Cardiac muscle cell (in vitro differentiated cells and primary cell): ENCODE measurements at regions not wholly inside any gene's neighbourhood (a gene's known extent, or its start where the extent isn't known, plus 50 kb on each side); places are given as distances from the start of the nearest gene placed in this dataset.

ENCODE experiments used
- DNase-seq, 2 donors: peaks; one replicate each; pipeline versions ENCODE4 v3.0.0 to v3.0.0-alpha.2; 2010 to 2017; ENCODE audit warnings: low read depth in 1 of 2, low spot score in 1 of 2
- H3K27ac ChIP-seq: fragments of 200-600 bp; sonication (generic); 2 replicates; pipeline ENCODE4 v1.5.1; 2016
- H3K27me3 ChIP-seq: fragments of 200-600 bp; sonication (generic); 2 replicates; pipeline ENCODE4 v1.6.0; 2016; ENCODE audit warnings: control low read depth
- H3K36me3 ChIP-seq: fragments of 200-600 bp; sonication (generic); 2 replicates; pipeline ENCODE4 v1.5.1; 2016; ENCODE audit warnings: control low read depth
- H3K4me1 ChIP-seq: fragments of 200-600 bp; sonication (generic); 2 replicates; pipeline ENCODE4 v1.8.1; 2017; ENCODE audit warnings: low read depth, mild to moderate bottlenecking, mixed run types
- H3K4me3 ChIP-seq: fragments of 200-600 bp; sonication (generic); 2 replicates; pipeline ENCODE4 v1.5.1; 2016; ENCODE audit warnings: mild to moderate bottlenecking
- H3K9me3 ChIP-seq: fragments of 200-600 bp; sonication (generic); 2 replicates; pipeline ENCODE4 v1.5.1; 2017; ENCODE audit warnings: low read depth, mild to moderate bottlenecking, control low read depth
- TF ChIP-seq, protein P1 (sequence below): IDR thresholded peaks from 2 replicates; pipeline ENCODE4 v1.5.1; 2012; ENCODE audit warnings: low read depth, mild to moderate bottlenecking, low read length

DNA sequence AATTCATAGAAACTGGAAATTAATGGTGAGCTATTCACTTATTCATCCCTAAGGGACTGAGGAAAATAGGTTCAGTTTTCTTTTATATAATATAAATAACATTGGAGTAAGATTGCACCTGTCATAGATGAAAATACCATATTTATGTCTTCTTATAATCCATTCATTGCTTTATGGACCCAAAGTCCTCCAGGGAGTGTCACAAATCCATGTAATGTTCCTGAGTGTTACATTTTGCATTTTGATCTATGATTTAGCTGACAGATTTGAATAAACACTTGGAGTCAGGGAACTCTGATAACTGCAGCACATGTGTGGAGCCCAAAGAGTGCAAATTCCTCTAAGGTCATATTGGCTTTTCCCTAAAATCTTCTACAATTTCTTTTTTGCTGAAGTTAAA is 484.3 kb downstream of the MDFIC start:
- TF ChIP-seq, protein P1, sequence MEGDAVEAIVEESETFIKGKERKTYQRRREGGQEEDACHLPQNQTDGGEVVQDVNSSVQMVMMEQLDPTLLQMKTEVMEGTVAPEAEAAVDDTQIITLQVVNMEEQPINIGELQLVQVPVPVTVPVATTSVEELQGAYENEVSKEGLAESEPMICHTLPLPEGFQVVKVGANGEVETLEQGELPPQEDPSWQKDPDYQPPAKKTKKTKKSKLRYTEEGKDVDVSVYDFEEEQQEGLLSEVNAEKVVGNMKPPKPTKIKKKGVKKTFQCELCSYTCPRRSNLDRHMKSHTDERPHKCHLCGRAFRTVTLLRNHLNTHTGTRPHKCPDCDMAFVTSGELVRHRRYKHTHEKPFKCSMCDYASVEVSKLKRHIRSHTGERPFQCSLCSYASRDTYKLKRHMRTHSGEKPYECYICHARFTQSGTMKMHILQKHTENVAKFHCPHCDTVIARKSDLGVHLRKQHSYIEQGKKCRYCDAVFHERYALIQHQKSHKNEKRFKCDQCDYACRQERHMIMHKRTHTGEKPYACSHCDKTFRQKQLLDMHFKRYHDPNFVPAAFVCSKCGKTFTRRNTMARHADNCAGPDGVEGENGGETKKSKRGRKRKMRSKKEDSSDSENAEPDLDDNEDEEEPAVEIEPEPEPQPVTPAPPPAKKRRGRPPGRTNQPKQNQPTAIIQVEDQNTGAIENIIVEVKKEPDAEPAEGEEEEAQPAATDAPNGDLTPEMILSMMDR = no peak
- Histone ChIP-seq H3K9me3 (no peaks in the 10 kb centered on the region), H3K27ac (no peak overlapping the region), H3K4me3 (no peak overlapping the region), H3K4me1 (no peaks in the 10 kb centered on the region), H3K36me3 (no peaks in the 10 kb centered on the region), H3K27me3 (no peaks in the 10 kb centered on the region)
- DNase-seq = no peak

DNA sequence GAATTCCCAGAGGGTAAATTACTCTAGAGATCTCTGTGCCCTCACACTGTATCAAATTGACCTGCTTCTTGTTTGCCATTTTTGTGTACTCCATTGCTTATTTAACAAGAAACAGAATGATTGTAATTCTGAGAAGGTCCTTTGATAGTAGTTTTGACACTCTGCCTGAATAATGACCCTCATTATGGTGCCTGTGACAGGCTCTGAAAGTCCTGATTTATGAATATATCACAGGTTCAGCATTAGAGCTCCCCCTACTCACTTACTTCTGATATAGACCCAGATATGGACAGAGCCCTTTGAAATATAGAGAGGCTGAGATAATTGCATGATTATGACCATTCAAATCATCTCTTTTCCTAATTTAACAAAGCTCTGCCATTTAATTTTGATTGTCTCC is 465.2 kb downstream of the MDFIC start:
- no peaks in the 10 kb centered on the region for H3K36me3 ChIP-seq
- no peaks in the 10 kb centered on the region for H3K4me1 ChIP-seq
- H3K9me3 ChIP-seq = no peaks in the 10 kb centered on the region
- no peak overlapping the region for H3K4me3 ChIP-seq
- no peaks in the 10 kb centered on the region for H3K27me3 ChIP-seq
- DNase-seq = no peak
- no peak overlapping the region for H3K27ac ChIP-seq
- TF ChIP-seq, protein P1 = no peak

DNA sequence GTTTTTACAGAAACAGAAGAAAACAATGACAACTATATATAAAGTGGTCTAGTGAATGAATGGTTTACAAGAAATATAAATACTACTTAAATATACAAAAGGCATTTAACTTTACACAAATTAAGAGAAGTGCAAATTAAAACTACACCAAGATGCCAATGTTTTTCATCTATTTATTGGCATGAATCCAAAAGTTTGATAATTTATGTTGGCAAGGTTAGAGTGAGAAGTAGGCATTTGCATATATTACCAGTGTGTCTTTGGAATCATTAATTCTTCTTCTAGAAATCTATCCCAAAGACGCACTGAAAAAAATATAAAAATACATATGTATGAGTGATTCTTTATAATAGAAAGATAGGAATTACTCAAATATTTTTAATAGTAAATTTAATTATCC is 457.4 kb downstream of the MDFIC start:
- no peak overlapping the region for H3K27ac ChIP-seq
- no peaks in the 10 kb centered on the region for H3K9me3 ChIP-seq
- no peaks in the 10 kb centered on the region for H3K27me3 ChIP-seq
- no peak for DNase-seq
- no peaks in the 10 kb centered on the region for H3K4me1 ChIP-seq
- TF ChIP-seq, protein P1 = no peak
- H3K4me3 ChIP-seq = no peak overlapping the region
- no peaks in the 10 kb centered on the region for H3K36me3 ChIP-seq

DNA sequence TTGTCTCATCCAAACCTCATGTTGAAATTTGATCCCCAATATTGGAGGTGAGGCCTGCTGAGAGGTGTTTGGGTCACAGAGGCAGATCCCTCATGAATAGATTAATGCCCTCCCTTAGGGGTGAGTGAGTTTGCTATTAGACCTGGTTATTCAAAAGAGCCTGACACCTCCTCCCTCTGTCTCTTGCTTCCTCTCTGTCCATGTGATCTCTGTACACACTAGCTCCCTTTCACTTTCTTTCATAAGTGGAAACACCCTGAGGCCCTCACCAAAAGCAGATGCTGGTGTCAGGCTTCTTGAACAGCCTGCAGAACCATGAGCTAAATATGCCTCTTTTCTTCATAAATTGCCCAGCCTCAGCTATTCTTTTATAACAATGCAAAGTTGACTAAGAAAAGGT is 447.1 kb downstream of the MDFIC start:
- Histone ChIP-seq H3K4me1 (peaks cover 3% of the 10 kb centered on the region), H3K36me3 (no peaks in the 10 kb centered on the region), H3K9me3 (no peaks in the 10 kb centered on the region), H3K27me3 (no peaks in the 10 kb centered on the region), H3K27ac (no peak overlapping the region), H3K4me3 (no peak overlapping the region)
- TF ChIP-seq, protein P1 = no peak
- no peak for DNase-seq

DNA sequence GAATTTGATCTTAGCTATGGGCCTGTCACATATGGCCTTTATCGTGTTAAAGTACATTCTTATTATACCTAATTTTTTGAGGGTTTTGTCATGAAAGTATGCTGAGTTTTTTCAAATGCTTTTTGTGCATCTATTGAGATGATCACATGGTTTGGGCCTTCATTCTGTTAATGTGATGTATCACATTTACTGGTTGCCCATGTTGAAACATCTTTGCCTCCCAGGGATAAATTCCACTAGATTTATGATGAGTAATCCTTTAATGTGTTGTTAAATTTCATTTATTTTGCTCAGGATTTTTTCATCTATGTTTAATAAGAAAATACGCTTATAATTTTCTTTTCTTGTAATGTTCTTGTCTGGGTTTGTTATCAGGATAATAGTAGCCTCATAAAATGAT is 442.0 kb downstream of the MDFIC start:
- no peak overlapping the region for H3K4me3 ChIP-seq
- TF ChIP-seq, protein P1 = no peak
- no peaks in the 10 kb centered on the region for H3K9me3 ChIP-seq
- no peaks in the 10 kb centered on the region for H3K36me3 ChIP-seq
- peak in 1 of 2 donors; percentile 3 for DNase-seq
- H3K4me1 ChIP-seq = no peaks in the 10 kb centered on the region
- no peaks in the 10 kb centered on the region for H3K27me3 ChIP-seq
- H3K27ac ChIP-seq = no peak overlapping the region

DNA sequence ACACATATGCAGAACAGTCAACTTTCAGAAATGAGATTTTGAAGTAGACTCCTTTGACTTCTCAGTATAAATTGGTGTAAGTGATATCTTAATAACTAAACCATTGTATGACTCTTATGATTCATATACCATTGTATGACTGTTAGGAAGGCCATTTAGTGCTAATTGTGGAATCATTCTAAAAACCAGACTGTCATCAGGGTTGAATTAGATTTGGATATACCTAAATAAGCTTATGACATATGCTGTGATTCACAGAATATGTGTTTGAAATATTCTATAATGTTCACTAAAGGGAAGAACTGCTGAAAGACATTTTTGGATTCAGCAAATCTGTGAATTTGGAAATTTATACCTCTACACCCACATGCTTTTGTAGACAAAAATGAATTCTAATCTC is 438.1 kb downstream of the MDFIC start:
- H3K4me1 ChIP-seq = peaks cover 3% of the 10 kb centered on the region
- DNase-seq = no peak
- TF ChIP-seq, protein P1 = no peak

More for the DNA sequence above, 438.1 kb downstream of the MDFIC start:
- Histone ChIP-seq H3K27me3 (no peaks in the 10 kb centered on the region), H3K27ac (no peak overlapping the region), H3K4me3 (no peak overlapping the region), H3K9me3 (no peaks in the 10 kb centered on the region), H3K36me3 (no peaks in the 10 kb centered on the region)
